T-helper 2 cell (primary cell): ENCODE measurements at regions not wholly inside any gene's neighbourhood (a gene's known extent, or its start where the extent isn't known, plus 50 kb on each side); places are given as distances from the start of the nearest gene placed in this dataset.

ENCODE experiments used
- DNase-seq, 5 experiments: peaks; one replicate each; pipeline versions ENCODE4 v3.0.0 to v3.0.0-alpha.2; 2012 to 2022

- DNase-seq = no peak
These were observed 300.0 kb downstream of the CHRM3 start for GRCh38 chr1:239686386-239686785.

- DNase-seq = no peak
These were observed 309.9 kb downstream of the CHRM3 start for GRCh38 chr1:239696317-239696716.

GRCh38 chr1:239700667-239701066, 314.3 kb downstream of the CHRM3 start:
- no peak for DNase-seq

GRCh38 chr1:239703075-239703474, 316.7 kb downstream of the CHRM3 start:
- no peak for DNase-seq

GRCh38 chr1:239706245-239706892, 320.0 kb downstream of the CHRM3 start:
- DNase-seq = no peak

GRCh38 chr1:239707615-239708014, 321.2 kb downstream of the CHRM3 start:
- DNase-seq = no peak

GRCh38 chr1:239708622-239709021, 322.3 kb downstream of the CHRM3 start:
- peak in 1 of 5 experiments; percentile 46 for DNase-seq

- no peak for DNase-seq
These were observed 325.4 kb downstream of the CHRM3 start for GRCh38 chr1:239711768-239712167.

GRCh38 chr1:239717097-239717917, 330.9 kb downstream of the CHRM3 start:
- DNase-seq = peak in 1 of 5 experiments; percentile 86

- DNase-seq = no peak
These were observed 331.5 kb downstream of the CHRM3 start for GRCh38 chr1:239717918-239718184.

GRCh38 chr1:239718571-239718970, 332.2 kb downstream of the CHRM3 start:
- DNase-seq = peak in 1 of 5 experiments; percentile 43

GRCh38 chr1:239718997-239719628, 332.7 kb downstream of the CHRM3 start:
- DNase-seq = peak in 1 of 5 experiments; percentile 88

- peak in 3 of 5 experiments; percentile 12 to 94 (median 56) for DNase-seq
These were observed 333.4 kb downstream of the CHRM3 start for GRCh38 chr1:239719642-239720258.

GRCh38 chr1:239722035-239722434, 335.7 kb downstream of the CHRM3 start:
- peak in 1 of 5 experiments; percentile 28 for DNase-seq

- DNase-seq = no peak
These were observed 337.5 kb downstream of the CHRM3 start for GRCh38 chr1:239723776-239724367.

GRCh38 chr1:239725371-239725770, 339.0 kb downstream of the CHRM3 start:
- no peak for DNase-seq

GRCh38 chr1:239725933-239726332, 339.6 kb downstream of the CHRM3 start:
- DNase-seq = no peak

- DNase-seq = no peak
These were observed 344.0 kb downstream of the CHRM3 start for GRCh38 chr1:239730378-239730777.

GRCh38 chr1:239731082-239731748, 344.8 kb downstream of the CHRM3 start:
- DNase-seq = no peak

GRCh38 chr1:239732770-239733169, 346.4 kb downstream of the CHRM3 start:
- DNase-seq = no peak

- DNase-seq = no peak
These were observed 347.6 kb downstream of the CHRM3 start for GRCh38 chr1:239733995-239734394.

GRCh38 chr1:239735111-239735510, 348.7 kb downstream of the CHRM3 start:
- peak in 1 of 5 experiments; percentile 56 for DNase-seq
